Fibroblast of mammary gland (primary cell): ENCODE measurements at regions not wholly inside any gene's neighbourhood (a gene's known extent, or its start where the extent isn't known, plus 50 kb on each side); places are given as distances from the start of the nearest gene placed in this dataset.

ENCODE experiments used
- DNase-seq: peaks from one replicate; pipeline ENCODE4 v3.0.0-alpha.2; 2010; ENCODE audit warnings: low read depth
- H3K4me3 ChIP-seq: 2 replicates; pipeline ENCODE4 v1.5.1; 2011; ENCODE audit warnings: low read depth, mild to moderate bottlenecking, low read length, moderate library complexity; ENCODE audit not compliant: control insufficient read depth
- TF ChIP-seq, protein P1 (sequence below): conservative IDR thresholded peaks from 2 replicates; pipeline ENCODE4 v1.5.1; 2011; ENCODE audit warnings: low read depth, low read length, inconsistent platforms; ENCODE audit not compliant: control insufficient read depth, insufficient read depth

DNA sequence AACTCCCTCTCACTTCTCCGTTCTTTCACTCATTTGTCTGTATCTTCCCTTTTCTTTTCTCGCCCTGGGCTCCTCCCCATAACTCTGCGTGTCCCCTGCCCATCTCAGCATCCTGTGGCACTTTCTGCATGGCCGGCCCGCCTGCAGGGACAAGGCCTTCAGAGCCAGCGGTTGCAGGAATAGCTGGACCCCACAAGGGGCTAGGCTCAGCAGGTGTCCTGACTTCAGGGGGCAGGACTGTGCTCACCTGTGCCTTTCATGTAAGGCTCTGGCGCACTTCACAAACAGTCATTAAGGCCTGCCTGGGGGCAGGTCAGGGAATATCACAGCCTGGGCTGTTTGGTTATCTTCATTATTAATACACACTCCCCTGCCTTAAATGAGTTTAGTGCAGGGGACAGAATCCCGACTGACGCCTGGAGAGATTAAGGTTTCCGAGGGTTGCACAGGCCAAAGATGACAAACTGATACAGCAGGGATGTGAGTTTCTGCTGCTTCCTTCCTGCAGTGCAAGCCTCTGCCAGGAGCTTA lies 768.8 kb upstream of the TBX3 start:
- no peak overlapping the region for H3K4me3 ChIP-seq
- TF ChIP-seq, protein P1, sequence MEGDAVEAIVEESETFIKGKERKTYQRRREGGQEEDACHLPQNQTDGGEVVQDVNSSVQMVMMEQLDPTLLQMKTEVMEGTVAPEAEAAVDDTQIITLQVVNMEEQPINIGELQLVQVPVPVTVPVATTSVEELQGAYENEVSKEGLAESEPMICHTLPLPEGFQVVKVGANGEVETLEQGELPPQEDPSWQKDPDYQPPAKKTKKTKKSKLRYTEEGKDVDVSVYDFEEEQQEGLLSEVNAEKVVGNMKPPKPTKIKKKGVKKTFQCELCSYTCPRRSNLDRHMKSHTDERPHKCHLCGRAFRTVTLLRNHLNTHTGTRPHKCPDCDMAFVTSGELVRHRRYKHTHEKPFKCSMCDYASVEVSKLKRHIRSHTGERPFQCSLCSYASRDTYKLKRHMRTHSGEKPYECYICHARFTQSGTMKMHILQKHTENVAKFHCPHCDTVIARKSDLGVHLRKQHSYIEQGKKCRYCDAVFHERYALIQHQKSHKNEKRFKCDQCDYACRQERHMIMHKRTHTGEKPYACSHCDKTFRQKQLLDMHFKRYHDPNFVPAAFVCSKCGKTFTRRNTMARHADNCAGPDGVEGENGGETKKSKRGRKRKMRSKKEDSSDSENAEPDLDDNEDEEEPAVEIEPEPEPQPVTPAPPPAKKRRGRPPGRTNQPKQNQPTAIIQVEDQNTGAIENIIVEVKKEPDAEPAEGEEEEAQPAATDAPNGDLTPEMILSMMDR = no peak
- no peak for DNase-seq

DNA sequence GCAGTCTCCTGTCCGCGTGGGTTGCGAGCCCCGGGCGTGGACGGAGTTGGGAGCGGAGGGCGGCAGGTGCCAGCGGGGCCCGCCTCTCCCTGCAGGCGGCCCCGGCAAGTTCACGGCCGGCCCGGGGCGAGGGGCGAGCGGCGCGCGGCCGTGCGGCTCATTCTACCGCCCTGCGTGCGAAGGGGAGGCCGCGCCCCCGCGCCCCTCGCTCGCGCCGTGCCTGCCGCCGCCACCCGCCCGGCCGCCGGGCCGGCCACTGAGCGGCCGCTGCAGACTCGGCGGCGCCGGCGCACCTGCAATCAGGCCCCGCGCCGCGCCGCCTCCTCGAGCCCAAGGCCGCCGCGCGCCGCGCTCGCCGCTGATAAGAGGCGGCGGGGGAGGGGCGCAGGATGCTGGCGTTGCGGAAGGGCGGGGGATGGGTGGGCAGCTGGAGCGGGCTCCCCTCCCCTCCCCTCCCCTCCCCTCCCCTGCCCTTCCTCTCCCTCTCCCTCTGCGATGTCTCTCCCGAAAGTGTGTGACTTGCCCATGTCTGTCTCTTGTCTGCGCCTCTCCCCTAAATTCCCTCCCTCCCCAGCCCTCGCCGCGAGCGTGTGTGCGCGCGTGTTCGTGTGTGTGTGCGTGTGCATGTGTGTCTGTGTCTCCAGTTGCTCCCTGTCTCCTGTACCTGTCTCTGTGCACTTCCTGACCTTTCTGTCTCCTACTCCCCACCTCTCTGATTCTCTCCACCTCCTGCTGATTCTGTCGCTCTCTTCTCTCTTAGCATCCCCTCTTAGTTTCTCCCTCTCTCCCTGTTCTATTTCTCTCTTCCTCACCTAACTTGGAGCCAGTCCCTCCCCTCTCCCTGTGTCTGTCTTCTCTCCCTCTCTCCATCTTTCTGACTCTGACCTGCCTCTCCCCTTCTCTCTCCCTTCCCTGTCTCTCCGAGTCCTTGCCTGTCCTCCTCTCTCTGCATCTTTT lies 768.1 kb upstream of the TBX3 start:
- H3K4me3 ChIP-seq = peak overlapping the region; percentile 26
- DNase-seq = no peak
- TF ChIP-seq, protein P1 = no peak

DNA sequence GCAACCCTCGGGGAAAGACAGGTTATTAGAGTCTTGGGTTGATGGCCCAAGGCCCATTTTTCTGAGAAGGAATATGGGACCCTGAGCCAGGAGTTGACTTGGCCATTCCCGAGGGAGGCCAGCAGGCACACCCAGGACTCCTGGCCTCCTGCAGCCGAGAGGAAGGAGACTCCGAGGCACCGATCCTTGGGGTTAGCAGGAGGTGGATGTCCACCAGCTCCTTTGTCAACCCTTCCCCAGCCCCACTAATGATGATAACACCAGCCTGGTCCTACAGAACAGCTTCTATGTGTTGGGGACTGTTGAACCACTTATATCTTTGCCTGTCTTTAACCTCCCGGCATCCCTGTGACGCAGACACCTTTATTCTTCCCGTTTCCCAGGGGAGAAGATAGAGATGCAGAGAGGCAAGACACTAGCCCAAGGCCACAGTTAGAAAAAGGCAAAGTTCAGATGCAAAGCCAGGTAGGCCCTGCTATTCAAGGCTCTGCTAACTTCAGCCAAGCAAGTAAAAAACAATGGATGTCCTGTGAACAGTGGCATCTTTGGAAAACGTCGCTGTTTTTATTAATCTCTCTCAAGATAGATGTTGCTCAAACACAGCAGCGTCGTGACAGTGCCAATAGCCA lies 767.3 kb upstream of the TBX3 start:
- TF ChIP-seq, protein P1 = no peak
- no peak for DNase-seq
- peak overlapping the region; percentile 26 for H3K4me3 ChIP-seq

DNA sequence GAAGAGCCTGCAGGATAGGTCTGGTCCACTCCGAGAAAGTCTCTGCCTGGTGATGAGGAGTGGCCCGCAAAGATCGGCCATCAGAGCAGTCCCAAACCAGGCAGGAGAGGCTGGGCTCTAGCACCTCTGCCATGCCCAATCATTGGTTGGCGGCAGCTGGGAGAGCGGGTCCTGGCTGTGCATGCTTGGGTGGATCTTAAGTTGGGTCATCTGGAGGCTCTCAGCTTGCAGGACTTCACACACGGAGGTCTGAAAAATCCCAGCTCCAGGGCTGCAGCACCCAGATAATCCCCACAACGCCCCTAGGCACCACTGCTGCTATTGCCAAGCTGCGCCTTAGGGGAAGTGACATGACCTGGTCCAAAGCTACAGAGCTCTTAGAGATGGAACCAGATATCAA lies 766.7 kb upstream of the TBX3 start:
- H3K4me3 ChIP-seq = no peak overlapping the region
- TF ChIP-seq, protein P1 = no peak
- DNase-seq = no peak

DNA sequence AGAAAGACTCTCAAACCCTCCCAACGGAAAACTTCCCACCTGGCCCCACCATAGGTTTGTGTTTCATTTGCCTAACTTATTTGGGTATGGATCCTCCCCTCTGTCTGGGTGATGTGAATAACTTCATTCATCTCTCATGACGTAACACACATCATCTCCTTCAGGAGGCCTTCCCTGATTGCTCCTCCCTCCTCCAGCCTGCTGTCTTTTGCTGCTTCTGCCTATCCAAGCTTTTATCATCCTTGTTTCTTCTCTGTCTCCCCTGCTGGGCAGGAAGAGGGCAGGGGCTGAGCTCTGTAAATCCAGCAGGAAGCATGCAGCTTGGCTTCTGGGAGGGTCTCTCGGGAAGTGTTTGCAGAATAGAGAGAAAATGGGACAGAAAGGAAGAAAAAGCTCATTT lies 766.0 kb upstream of the TBX3 start:
- no peak overlapping the region for H3K4me3 ChIP-seq
- no peak for DNase-seq
- TF ChIP-seq, protein P1 = no peak

DNA sequence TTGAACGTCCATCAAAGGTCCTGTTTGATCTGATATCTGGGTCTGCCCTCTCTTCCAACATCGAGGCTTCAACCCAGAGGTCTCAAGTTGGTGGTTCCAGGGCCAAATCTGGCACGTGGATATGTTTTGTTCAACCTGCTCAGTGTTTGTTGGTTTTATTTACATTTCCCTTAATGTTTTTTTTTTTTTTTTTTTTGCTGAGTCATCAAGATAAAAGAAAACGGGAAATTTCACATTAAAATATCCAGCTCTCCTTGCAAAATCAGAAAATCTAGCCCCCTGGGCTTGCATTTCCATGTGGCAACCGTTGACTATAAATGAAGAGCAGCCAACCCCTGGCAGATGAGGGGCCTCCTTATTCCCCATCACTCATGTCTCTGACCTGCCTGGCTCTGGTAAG lies 765.6 kb upstream of the TBX3 start:
- TF ChIP-seq, protein P1 = no peak
- no peak for DNase-seq
- H3K4me3 ChIP-seq = no peak overlapping the region
